ENCODE measurements at regions not wholly inside any gene's neighbourhood (a gene's known extent, or its start where the extent isn't known, plus 50 kb on each side); places are given as distances from the start of the nearest gene placed in this dataset.

DNA sequence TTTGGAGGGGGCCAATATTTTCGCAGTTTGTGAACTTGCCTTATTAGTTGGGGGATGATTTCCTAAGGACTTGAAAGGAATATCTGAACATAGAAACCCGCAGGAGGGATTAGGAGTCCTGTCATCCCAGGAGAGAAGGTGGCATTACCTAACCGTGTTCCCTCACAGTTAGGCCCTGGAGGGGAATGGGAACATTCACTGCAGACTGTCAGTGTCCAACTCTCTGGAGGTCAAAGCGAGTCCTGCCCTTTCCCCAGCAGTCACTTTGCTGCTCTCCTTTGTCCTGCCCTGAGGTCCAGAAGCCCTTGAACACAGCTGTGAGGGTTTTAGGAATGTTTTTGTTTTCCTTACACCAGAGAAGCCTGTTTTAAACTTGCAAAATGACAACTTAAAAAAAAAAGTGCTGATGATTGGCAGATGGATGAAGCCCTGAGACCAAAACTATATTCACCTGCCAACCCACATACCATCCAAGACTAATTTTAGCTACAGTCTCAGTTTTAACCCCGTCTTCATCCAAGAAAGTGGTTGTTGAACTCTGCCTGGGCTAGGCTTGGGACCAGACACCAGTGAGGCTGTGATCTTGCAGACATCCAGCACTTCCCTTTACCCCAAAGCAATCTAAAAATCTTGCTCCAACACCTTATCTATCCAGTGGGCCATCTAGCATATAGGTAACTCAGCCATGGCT lies 90.5 kb upstream of the MEX3C start (continued):
- TF ChIP-seq KDM5B (CRISPR knock-in tag; IDR thresholded peaks at IDR 0.05; ENCODE audit: borderline replicate concordance): no peak

GRCh38 chr18:51288582-51288981 lies 91.1 kb upstream of the MEX3C start:
- ChIA-PET CTCF (ENCODE audit: low intra/inter-chr PET ratio, low total read pairs) (no interaction called here), POLR2A (no interaction called here)
- no TSS peak for BruUV-seq (replicated peaks)
- WGBS (ENCODE audit: low lambda C conversion rate): 50% methylated on average over 3 of the region's 3 CpGs
- DNase-seq (ENCODE audit: low spot score) (no peak), ATAC-seq (no peak), FAIRE-seq (no peak)
- H4K20me1 ChIP-seq (ENCODE audit: insufficient read depth, low read length): no peaks in the 10 kb centered on the region
- no peaks in the 10 kb centered on the region; a peak in 1 of 5 replicates for H3K27me3 ChIP-seq (ENCODE audit: control insufficient read depth in 1 of 2, insufficient read depth in 2 of 2, low read length in 2 of 2)
- no peaks in the 10 kb centered on the region for H3K9me3 ChIP-seq (ENCODE audit: low read length)
- H3K9ac ChIP-seq (ENCODE audit: insufficient read depth, low read depth, low read length): no peak overlapping the region
- H3K27ac ChIP-seq (ENCODE audit: extremely low read length, insufficient read depth, low read length): no peak overlapping the region
- in situ Hi-C loops (cut with HindIII; ENCODE audit: extremely low pct_ligation_motif_present, low pct_unique_long_range_greater_than_20kb) (no loop called here), intact Hi-C loops (cut with micrococcal nuclease; ENCODE audit: unreplicated experiment) (no loop called here)
- H2AFZ ChIP-seq (ENCODE audit: low read length): no peak overlapping the region
- no peak for TF ChIP-seq NFE2L1 (CRISPR knock-in tag; IDR thresholded peaks at IDR 0.05; ENCODE audit: borderline replicate concordance)
- TF ChIP-seq KLF15 (CRISPR knock-in tag; IDR thresholded peaks at IDR 0.05; ENCODE audit: borderline replicate concordance): no peak
- no peak for TF ChIP-seq ZNF264 (CRISPR knock-in tag; IDR thresholded peaks at IDR 0.05)
- no peak for TF ChIP-seq SMAD1 (CRISPR knock-in tag; IDR thresholded peaks at IDR 0.05; ENCODE audit: borderline replicate concordance, low read depth)
- TF ChIP-seq ZNF317 (CRISPR knock-in tag; IDR thresholded peaks at IDR 0.05): no peak
- no peaks in the 10 kb centered on the region for H3K36me3 ChIP-seq (replicated peaks in 1 of 2; ENCODE audit: control insufficient read depth in 1 of 2, insufficient read depth in 2 of 2, low read length in 2 of 2)
- no peaks in the 10 kb centered on the region for H3K79me2 ChIP-seq (ENCODE audit: insufficient read depth, low read length)
- H3K4me3 ChIP-seq (replicated peaks in 1 of 3; ENCODE audit: insufficient read depth in 1 of 3, low read depth in 2 of 3, low read length in 3 of 3): no peak overlapping the region
- H3K4me2 ChIP-seq (ENCODE audit: low read depth, low read length): no peak overlapping the region
- H3K4me1 ChIP-seq (ENCODE audit: insufficient read depth, low read length): peaks cover 2% of the 10 kb centered on the region; the same call in 1 of the 2 replicates

GRCh38 chr18:51290860-51291259 lies 93.4 kb upstream of the MEX3C start:
- Histone ChIP-seq H3K36me3 (replicated peaks in 1 of 2; ENCODE audit: control insufficient read depth in 1 of 2, insufficient read depth in 2 of 2, low read length in 2 of 2) (no peaks in the 10 kb centered on the region), H3K27ac (ENCODE audit: extremely low read length, insufficient read depth, low read length) (no peak overlapping the region), H3K9ac (ENCODE audit: insufficient read depth, low read depth, low read length) (no peak overlapping the region), H3K27me3 (ENCODE audit: control insufficient read depth in 1 of 2, insufficient read depth in 2 of 2, low read length in 2 of 2) (no peaks in the 10 kb centered on the region; a peak in 2 of 5 replicates), H4K20me1 (ENCODE audit: insufficient read depth, low read length) (no peaks in the 10 kb centered on the region), H3K4me2 (ENCODE audit: low read depth, low read length) (no peak overlapping the region), H3K9me3 (ENCODE audit: low read length) (no peaks in the 10 kb centered on the region), H3K4me1 (ENCODE audit: insufficient read depth, low read length) (no peaks in the 10 kb centered on the region), H3K79me2 (ENCODE audit: insufficient read depth, low read length) (no peaks in the 10 kb centered on the region), H3K4me3 (replicated peaks in 1 of 3; ENCODE audit: insufficient read depth in 1 of 3, low read depth in 2 of 3, low read length in 3 of 3) (no peak overlapping the region), H2AFZ (ENCODE audit: low read length) (no peak overlapping the region)
- ChIA-PET POLR2A (no interaction called here), CTCF (ENCODE audit: low intra/inter-chr PET ratio, low total read pairs) (no interaction called here)
- no peak for ATAC-seq
- DNase-seq (ENCODE audit: low spot score): no peak
- intact Hi-C loops (cut with micrococcal nuclease; ENCODE audit: unreplicated experiment): no loop called here
- in situ Hi-C loops (cut with HindIII; ENCODE audit: extremely low pct_ligation_motif_present, low pct_unique_long_range_greater_than_20kb): no loop called here
- 87% methylated on average over 2 of the region's 2 CpGs for WGBS (ENCODE audit: low lambda C conversion rate)
- BruUV-seq (replicated peaks): no TSS peak
- FAIRE-seq: no peak
- TF ChIP-seq SKIL (CRISPR knock-in tag; IDR thresholded peaks at IDR 0.05; ENCODE audit: borderline replicate concordance) (no peak), ZNF441 (CRISPR knock-in tag; IDR thresholded peaks at IDR 0.05; ENCODE audit: borderline replicate concordance) (no peak), ZNF275 (CRISPR knock-in tag; IDR thresholded peaks at IDR 0.05; ENCODE audit: borderline replicate concordance) (no peak), ZNF138 (CRISPR knock-in tag; IDR thresholded peaks at IDR 0.05; ENCODE audit: low read depth) (no peak)
- TF ChIP-seq, protein P1, sequence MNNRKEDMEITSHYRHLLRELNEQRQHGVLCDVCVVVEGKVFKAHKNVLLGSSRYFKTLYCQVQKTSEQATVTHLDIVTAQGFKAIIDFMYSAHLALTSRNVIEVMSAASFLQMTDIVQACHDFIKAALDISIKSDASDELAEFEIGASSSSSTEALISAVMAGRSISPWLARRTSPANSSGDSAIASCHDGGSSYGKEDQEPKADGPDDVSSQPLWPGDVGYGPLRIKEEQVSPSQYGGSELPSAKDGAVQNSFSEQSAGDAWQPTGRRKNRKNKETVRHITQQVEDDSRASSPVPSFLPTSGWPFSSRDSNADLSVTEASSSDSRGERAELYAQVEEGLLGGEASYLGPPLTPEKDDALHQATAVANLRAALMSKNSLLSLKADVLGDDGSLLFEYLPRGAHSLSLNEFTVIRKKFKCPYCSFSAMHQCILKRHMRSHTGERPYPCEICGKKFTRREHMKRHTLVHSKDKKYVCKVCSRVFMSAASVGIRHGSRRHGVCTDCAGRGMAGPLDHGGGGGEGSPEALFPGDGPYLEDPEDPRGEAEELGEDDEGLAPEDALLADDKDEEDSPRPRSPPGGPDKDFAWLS (CRISPR knock-in tag; IDR thresholded peaks at IDR 0.05; ENCODE audit: borderline replicate concordance): no peak

Measured in HepG2 (cell line).